Breast epithelium (tissue), 3 donors: ENCODE measurements at regions not wholly inside any gene's neighbourhood (a gene's known extent, or its start where the extent isn't known, plus 50 kb on each side); places are given as distances from the start of the nearest gene placed in this dataset.

Experiments
- POLR2A ChIP-seq: fragments of 450-650 bp; IDR thresholded peaks from one replicate; pipeline ENCODE4 v1.6.1; 2016; ENCODE audit warnings: antibody characterized with exemption, mild to moderate bottlenecking, moderate library complexity
- TF ChIP-seq, protein P1 (sequence below), 3 donors: fragments of 450-650 bp; IDR thresholded peaks; one replicate each; pipeline ENCODE4 v1.5.1; 2016 to 2017; ENCODE audit warnings: antibody characterized with exemption in 3 of 3, mild to moderate bottlenecking in 3 of 3, moderate library complexity in 3 of 3

GRCh38 chr6:138608896-138609295 is 109.6 kb upstream of the NHSL1 start:
- TF ChIP-seq, protein P1, sequence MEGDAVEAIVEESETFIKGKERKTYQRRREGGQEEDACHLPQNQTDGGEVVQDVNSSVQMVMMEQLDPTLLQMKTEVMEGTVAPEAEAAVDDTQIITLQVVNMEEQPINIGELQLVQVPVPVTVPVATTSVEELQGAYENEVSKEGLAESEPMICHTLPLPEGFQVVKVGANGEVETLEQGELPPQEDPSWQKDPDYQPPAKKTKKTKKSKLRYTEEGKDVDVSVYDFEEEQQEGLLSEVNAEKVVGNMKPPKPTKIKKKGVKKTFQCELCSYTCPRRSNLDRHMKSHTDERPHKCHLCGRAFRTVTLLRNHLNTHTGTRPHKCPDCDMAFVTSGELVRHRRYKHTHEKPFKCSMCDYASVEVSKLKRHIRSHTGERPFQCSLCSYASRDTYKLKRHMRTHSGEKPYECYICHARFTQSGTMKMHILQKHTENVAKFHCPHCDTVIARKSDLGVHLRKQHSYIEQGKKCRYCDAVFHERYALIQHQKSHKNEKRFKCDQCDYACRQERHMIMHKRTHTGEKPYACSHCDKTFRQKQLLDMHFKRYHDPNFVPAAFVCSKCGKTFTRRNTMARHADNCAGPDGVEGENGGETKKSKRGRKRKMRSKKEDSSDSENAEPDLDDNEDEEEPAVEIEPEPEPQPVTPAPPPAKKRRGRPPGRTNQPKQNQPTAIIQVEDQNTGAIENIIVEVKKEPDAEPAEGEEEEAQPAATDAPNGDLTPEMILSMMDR (IDR thresholded peaks at IDR 0.05) = no peak
- TF ChIP-seq POLR2A = no peak
